Fibroblast of skin of scalp (primary cell): ENCODE measurements at regions not wholly inside any gene's neighbourhood (a gene's known extent, or its start where the extent isn't known, plus 50 kb on each side); places are given as distances from the start of the nearest gene placed in this dataset.

Experiments
- DNase-seq: peaks from one replicate; pipeline ENCODE4 v3.0.0-alpha.2; 2013

DNA sequence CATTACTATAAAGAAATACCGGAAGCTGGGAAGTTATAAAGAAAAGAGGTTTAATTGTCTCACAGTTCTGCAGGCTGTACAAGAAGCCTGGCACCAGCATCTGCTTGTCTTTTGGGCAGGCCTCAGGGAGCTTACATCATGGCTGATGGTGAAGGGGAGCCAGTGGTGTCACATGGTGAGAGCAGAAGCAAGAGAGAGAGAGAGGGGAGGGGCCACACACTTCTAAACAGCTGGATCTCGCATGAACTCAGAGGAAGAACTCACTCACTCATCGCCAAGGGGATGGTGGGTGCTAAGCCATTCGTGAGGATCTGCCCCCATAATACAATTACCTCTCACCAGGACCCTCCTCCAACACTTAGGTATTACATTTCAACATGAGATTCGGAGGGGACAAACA, 51.8 kb upstream of the ANKRD34C start:
- DNase-seq, result no peak

DNA sequence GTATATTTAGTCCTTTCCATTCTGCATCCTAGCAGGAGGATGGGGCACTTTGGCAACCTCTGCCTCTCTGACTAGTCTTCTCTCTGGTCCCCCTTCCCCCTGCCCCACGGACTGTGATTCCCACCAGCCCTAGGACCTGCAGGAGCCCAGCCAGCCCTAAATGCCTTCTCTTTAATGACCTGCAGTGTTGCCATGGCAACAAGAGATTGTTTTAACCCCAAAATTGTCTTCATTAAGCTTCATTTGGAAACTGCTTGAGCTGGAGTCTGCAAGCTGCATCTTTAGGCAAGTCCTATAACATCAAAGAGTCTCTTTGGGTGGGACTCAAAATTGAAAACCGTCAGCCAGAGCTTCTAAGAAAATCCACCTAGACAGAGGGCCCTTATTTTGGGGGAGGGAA, 59.7 kb upstream of the ANKRD34C start:
- no peak for DNase-seq

DNA sequence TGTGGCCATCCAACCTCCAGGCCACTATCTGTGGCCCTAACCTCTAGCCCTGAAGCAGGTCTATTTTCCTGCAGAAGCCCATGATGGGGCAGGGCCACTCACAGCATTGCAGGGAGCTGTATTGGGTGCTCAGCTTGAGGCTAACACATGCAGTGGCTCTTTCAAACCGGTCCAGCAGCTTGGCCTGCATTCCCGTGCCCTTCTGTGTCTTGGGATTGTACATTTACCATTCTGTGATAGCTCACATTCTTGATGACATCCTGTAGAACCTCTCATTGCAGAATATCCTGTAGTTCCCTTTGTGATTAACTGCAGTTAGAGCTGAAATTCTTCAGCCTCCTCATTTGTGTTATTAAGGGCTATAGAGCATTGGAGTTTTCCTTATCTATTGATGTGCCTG, 60.8 kb upstream of the ANKRD34C start:
- DNase-seq, result no peak

DNA sequence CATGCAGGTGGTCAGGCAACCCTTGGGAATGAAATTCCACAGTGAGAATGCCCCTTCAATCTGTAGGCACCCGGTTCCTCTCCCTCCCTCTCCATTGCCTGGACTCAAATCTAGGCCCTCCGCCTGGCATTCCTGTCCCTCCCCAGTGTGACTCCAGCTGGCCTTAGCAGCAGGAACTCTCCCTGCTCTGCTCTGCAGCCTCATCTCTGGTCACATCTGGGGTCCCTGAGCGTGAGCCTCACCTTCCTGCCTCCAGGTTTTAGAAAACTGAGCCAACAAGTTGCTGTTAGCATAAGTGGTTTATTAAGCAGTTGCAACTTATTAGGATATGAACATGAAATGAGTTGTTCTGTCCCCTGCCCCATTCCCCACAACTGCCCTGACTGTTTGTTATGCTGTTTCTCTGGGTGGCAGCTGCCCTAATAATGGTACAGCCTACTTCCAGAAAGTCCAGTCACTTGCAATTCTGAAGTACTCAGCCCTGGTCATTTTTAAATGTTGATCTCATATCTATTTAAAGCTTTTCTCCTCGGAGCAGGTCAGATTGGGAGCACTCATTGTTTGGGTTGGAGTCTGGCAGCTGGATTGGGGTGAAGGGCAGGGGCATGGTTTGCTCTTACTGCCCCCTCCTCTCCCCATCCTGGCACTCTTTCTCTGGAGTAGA, 63.0 kb upstream of the ANKRD34C start:
- no peak for DNase-seq

DNA sequence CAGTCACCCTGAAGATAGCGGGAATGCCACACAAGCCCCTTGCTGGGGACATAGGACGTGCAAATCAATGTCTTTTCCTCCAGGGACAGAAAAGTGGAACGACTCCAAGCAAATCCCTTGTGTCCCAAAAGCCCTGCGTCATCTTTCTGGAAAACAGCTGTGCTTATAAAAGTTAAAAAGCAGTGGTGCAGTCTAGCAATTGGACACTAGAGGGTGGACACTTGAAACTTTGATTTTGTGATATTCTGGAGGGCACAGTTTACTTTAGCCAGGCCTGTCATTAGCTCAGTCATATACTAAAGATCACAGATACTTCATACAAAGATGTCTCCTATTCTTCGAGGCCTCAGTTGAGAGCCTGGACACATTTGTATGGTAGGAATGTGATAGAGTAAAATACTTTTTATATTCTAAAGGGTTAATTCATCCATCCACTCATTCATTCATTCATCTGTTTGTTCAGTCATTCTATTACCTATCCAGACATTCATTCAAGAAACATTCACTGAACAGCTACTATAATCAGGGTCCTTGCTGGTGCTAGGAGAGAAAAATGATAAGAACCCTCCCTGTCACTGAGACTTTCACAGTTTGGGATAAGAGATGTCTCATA, 63.8 kb upstream of the ANKRD34C start:
- peak; percentile 21 for DNase-seq

DNA sequence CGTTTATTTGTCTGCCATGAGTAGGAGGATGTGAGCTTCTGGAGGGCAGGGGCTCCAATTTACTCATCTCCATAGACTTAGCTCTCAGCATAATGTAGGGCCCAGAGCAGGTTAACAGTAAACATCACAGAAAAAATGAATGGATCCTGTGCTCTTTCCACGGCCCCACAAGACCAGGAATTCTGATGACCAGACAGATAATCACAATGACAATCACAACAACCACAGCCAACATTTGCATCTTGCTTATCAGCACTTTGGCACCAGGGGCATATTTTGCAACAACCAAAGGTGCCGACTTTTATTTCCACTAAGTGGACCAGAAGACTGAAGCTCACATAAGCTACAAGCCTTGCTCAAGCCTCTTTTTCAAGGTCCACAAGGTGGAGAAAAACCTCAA, 68.9 kb upstream of the ANKRD34C start:
- DNase-seq, result no peak

DNA sequence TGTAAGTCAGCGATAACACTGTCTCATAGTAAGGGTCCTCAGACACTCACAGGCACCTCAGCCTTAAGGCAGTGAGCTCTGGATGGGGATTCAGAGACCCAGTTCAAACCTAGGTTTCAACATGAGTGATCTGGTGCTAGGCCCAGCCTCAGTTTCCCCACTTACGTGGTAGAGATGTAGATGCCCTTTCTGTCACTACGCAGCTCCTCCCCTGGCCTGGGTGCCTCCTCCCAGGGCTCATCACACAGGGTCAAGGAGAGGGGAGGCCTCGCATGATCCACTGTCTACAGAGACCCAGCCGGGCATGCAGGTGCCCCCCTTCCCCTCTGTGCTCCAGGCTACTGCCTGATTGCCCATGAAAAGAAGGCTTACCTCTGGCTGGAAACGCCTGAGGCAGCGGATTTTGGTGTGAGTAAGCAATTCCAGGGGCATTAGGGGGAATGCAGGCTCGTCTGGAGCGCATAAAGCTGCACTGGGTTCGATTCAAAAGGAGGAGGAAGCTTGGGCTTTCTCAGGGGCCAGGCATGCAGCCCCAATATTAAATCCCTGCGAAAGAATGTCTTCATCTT, 69.8 kb upstream of the ANKRD34C start:
- DNase-seq, result no peak

DNA sequence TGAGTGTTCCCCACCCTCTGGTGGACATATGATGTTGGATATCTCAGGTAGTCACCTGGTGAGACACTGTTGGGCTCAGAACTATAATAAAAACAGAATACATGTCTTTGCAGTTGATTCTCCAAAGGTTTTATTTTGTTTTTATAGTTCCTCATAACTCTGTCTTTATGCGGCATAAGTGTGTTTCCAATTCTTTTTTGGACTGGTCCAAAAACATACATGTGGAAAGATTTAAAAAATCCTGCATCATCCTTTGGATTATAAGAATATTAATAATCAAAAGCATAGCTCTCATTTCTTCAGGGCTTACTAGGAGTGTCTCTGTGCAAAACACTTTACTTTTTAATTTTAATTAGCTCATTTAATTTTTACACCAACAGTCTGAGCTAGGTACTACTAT, 71.0 kb upstream of the ANKRD34C start:
- no peak for DNase-seq

DNA sequence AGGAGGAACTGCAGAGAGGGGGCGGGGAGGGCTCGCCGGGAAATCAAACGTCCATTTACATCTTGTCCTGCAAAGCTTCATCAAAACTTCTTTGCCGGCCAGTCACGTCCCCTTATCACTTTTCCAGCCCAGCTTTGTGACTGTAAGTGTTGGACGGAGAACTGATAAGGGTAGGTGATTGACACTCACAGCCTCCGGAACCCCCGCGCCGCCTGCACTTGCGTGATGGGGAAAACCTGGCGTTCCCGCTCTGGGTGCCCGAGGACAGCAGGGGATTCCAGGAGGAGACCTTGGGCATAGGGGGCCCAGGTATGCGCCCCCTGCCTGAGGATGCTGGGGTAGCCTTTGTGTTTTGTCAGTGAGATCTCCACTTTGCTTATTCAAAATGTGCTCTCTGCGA, 72.8 kb upstream of the ANKRD34C start:
- DNase-seq, result no peak

DNA sequence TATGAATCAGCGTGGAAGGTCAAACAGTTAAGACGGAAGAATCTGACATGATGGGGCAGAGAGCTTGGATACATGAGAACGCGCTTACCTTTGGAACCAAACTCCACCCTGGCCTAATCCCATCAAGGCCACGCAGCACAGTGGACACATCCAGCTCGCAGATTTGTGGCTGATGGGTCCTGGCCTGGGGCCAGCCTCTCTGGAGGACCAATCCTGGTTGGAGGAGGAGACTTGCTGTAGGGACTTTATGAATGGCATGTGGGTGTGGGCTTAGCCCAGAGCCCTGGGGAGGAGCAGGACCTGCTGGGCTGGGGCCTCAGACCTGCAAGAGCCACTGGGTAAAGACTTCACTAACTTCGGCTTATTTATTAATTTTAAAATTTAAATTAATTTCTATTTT, 73.4 kb upstream of the ANKRD34C start:
- no peak for DNase-seq

DNA sequence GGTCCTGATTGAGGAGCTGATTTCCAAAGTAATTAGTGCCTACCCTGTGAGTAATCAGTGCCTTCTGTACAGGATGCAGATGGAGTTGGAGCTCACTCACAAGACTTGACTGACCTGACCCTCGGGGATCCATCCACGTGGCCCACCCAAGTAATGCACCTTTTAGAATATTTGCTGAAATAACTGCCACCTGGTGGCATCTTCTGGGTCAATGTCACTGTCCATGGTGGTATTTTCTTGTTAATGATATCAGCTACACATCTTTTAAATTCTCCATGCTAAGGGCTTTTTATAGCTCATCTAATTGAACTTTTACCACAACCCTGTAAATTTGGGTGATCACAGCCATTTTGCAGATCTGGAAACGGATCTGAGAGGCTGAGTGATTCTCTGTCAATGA, 74.3 kb upstream of the ANKRD34C start:
- DNase-seq, result no peak

DNA sequence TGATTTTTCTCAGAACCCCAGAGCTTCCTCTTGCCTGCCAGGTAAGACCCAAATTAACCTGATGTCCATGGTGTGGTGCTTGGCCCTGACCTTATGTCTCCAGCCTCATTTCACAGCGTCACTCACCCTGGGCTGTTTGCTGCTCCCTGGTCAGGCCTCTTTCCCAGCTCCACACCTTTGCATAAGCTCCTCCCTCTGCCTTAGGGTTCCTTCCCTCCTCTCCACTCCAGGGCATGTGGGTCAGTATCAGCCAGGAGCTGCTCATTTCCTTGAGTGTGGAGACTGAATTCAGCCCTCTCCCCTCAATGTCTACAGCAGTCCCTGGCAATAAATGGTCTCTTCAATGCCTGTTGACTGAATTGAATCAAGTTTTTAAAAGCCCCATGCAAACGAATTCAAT, 75.6 kb upstream of the ANKRD34C start:
- DNase-seq, result no peak

DNA sequence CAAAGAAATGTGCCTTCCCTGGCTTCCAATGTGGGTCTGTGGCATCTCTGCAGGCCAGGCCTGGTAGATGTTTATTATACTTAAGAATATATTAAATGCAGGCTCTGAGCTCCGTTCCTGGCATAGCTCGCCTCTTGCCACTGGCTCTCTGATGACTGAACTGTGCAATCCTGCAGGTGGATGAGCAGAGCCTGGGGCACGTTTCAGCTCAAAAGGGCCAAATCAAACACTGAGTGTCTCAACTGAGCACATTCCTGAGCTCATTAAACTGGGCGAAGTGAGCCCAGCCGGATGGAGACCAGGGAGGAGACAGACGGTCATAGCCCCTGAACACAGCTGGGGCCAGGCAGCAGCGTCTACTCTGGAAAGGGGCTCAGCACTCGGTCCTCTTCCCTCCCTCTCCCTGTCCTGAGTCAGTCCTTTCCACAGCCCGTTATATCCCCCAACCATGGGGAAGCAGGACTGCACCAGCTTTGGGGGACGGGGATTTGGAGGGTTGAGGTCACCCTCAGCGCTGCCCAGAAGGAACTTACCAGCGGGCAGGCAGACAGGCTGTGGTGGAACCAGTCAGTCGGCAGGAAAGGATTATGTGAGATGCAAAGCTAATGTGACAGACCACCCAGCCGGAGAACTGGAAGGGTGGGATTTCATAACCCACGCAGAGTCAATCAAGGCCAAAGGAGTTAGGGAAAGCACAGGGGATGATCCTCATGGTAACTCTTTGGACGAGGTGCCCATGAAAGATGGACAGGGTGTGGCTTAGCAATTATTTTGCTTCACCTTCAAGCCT, 77.4 kb upstream of the ANKRD34C start:
- DNase-seq, result no peak

DNA sequence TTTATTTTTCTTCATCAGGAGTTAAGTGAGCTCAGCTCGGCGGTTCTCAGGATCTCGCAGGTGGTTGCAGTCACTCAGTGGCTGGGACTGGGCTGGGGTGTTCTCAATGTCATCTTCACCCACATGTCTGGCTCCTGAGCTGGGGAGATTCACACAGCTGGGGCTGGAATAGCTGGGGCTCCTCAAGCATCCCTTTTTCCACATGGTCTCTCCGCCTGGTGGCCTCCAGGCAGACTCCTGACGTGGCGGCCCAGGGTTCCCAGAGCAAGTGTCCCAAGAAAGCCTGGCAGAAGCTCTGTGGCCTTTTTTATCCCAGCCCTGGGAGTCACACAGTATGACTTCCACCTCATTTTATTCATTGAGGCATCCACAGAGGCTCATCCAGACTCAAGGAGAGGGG, 84.1 kb upstream of the ANKRD34C start:
- DNase-seq, result no peak

DNA sequence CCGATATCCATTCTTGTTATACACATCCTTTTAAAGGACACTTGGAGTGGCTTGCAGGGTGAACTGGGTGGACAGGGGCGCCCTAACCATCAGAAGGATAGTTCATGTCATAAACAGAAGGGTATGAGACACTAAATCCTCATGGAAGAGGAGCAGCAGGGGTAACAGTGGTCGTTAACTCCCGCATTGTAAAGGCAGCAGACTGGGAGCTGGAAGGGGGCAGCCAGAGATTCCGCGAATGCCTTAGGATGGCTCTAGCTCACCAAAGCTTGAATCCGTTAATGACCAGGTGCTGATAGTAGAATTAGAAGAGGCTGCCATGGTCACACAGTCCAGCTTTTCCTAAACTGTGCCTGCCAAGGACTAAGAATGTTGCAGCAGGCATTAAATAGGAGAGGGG, 85.2 kb upstream of the ANKRD34C start:
- DNase-seq, result no peak

DNA sequence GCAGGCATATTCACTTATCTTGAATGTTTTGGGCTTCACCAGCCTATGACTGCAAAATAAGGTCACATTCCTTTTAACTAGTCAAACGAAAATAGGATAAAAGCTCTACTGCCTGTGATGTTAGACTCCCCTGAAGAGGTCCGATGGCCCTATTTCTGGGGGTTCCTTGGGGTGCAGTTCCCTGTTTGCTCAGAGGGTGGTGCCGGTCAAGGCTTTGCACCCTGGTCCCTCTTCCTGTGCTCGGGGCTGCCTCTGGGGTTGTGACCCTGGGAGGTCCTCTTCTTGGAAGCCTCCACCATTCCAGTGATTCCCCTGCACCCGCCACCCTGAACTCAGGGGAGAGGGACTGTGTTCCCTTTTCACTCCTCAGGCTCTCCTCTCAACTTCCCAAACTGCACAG, 86.7 kb upstream of the ANKRD34C start:
- DNase-seq, result no peak

DNA sequence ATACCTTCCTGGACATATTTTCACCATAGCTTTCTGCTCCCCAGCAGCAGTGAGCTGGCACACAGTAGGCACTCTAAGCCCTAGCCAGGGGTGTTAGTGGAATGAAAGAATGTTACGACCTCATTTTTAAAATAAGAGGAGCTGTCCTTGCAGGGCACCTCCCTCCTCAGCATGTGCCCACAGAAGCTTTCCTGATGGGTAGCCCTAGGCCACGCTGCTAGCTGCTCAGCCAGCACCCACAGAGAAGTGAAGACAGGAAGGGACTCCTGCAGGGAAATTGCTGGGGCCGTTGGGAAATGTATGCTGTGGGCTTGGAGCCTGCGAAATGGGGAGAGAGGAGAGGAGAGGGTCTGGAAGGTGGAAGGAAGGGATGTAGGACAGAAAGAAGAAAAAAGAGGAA, 87.3 kb upstream of the ANKRD34C start:
- DNase-seq, result no peak

DNA sequence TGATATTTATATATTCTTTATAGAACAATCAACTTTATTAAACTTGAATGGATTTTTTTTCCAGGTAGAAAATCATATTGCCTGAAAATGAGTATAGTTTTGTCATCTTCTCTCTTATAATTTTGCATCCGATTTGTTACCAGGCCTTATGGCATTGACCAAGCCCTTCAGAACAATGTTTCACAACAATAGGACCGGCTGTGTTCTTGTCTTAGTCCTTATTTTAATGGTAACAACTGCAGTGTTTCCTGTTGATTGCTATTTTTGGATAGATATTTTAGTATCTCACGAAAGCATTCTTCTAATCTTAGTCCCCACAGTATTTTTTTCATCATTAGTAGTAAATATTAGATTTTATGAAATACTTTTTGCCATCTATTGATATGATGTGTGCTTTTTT, 88.1 kb upstream of the ANKRD34C start:
- DNase-seq, result no peak

DNA sequence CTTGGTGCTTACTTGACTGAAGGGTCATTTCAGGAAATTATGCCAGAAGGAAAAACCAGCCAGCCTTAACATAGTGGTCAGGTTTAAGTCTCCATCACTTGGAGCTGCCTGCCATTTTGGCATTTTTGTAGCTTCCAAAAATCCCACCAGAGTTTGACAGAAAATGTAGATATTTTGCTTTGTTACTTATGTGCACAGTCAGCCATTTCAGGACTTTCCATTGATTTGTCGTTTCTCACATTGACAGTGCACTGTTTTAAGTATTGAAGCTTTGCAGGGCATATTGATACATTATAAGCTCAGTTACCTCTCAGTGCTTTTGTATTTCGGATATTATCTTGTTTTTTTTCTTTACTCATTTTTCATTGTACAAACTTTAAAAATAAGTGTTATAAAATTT, 89.0 kb upstream of the ANKRD34C start:
- no peak for DNase-seq

DNA sequence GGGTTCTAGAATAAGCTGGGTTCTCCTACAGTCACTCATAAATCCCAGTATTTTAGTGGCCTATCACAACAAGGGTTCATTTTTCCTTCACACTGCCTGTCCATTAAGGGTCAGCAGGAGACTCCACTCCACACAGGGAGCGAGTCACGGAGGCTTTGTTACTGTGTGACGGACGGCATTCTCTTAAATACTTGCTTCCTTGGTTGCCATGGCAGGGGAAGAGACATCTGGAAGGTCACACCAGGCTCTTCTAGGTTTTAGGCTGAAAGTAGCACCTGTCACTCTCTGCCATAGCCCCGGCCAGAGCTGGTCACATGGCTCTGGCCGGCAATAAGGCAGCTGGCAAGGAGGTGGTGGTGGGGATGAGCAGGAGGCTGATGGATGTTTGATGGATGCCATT, 89.4 kb upstream of the ANKRD34C start:
- no peak for DNase-seq

DNA sequence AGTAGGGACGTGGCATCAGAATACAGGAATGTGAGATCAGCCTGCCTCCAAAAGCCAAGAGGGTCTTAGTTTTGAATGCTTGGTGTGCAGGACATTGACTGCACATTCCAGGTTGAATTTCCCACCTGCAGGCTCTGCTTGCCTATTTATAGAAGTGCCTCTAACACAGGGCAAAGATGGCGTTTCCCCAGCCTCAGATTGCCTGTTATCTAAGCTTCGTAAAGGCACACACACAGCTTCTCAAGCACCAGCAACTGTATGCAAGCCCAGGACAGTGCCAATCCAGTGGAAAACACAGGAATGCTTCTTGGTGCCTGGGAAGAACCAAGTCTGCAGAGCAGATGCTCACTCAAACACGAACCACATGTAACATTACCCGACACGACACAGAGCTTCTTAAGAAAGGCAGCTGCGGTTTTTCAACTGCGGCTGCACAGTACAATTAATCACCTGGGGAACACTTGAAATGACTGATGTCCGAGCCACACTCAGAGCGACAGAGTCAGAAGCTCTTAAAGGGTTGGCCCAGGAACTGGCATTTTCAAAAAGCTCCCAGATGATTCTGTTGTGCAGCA, 90.0 kb upstream of the ANKRD34C start:
- DNase-seq, result peak; percentile 25

DNA sequence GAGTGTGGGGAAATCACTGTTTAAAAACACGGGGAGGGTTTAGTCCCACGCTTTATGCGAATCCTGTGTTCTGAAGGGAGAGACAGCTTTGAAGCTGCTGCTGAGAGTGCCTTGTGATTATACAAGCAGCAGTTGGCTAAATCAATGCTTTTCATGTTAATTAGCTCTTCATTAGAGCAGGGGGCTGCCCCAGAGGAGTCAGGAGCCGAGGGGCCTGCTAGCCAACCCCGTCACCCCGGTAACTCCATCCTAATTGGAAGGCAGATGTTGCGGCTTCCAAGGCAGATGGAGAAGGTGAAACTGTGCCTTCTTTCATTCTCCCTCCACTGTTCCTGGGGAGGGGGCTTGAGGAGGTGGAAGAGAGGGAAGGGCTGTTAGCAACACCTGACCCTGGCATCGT, 92.4 kb upstream of the ANKRD34C start:
- DNase-seq, result no peak

DNA sequence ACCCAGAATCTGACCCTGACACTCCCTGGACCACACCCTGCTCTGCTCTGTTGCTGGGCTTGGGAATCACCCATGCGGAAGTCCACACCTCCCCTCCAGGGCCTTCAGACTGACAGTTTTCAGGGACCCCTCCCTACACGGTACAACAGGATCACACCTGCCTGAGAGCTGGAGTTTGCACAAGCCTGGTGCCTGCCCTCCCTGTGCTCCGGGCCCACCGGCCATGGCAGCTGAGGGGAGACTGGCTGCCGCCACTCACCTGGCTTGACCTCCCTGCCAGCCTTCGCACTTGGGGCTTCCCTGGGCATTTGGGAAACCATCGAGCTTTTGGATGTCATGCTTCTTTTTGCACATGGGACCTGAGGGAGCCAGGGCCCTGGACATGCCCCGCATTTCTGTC, 95.9 kb upstream of the ANKRD34C start:
- DNase-seq, result no peak

DNA sequence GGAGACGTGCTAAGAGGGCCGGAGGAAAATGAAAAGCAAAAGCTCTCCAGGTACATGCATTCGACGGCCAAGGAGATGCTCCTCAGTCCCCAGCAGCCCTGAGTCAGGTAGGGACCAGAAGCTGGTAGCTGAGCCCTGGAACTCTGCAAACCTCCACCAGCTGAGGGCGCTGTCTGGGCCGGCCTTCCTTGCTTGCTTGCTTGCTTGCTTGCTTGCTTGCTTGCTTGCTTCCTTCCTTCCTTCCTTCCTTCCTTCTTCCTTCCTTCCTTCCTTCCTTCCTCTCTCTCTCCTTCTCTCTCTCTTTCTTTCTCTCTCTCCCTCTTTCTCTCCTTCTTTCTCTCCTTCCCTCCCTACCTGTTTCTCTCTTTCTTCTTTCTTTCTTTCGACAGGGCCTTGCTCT, 94.6 kb upstream of the RASGRF1 start:
- no peak for DNase-seq
